ENCODE measurements at regions not wholly inside any gene's neighbourhood (a gene's known extent, or its start where the extent isn't known, plus 50 kb on each side); places are given as distances from the start of the nearest gene placed in this dataset.

GRCh38 chr19:30659638-30660037 lies 287.5 kb downstream of the ZNF536 start:
- TF ChIP-seq BACH2 (CRISPR knock-in tag; IDR thresholded peaks at IDR 0.05; ENCODE audit: borderline replicate concordance) = no peak
- TF ChIP-seq PATZ1 (CRISPR knock-in tag; IDR thresholded peaks at IDR 0.05; ENCODE audit: borderline replicate concordance) = no peak
- no peak for TF ChIP-seq CREB5 (CRISPR knock-in tag; IDR thresholded peaks at IDR 0.05; ENCODE audit: low read depth)
- no peak for TF ChIP-seq ZFP3 (CRISPR knock-in tag; IDR thresholded peaks at IDR 0.05)
- TF ChIP-seq TOX (CRISPR knock-in tag; IDR thresholded peaks at IDR 0.05; ENCODE audit: borderline replicate concordance) = no peak
- TF ChIP-seq ISL1 (CRISPR knock-in tag; IDR thresholded peaks at IDR 0.05) = no peak
- TF ChIP-seq CSDC2 (CRISPR knock-in tag; IDR thresholded peaks at IDR 0.05) = no peak
- no peak for TF ChIP-seq POU6F1 (CRISPR knock-in tag; IDR thresholded peaks at IDR 0.05; ENCODE audit: borderline replicate concordance, low read depth)
- no peak for TF ChIP-seq ARNTL (CRISPR knock-in tag; IDR thresholded peaks at IDR 0.05; ENCODE audit: borderline replicate concordance, low read depth)
- no peak for TF ChIP-seq ESRRG (CRISPR knock-in tag; IDR thresholded peaks at IDR 0.05)
- TF ChIP-seq ZNF565 (CRISPR knock-in tag; conservative IDR thresholded peaks at IDR 0.05; ENCODE audit: low read depth) = no peak

Data from SK-N-SH treated with all-trans-retinoic acid at 6 μM for 48 hours (cell line).